NCI-H2171 treated with DMSO at 0.1 percent for 48 hours (cell line): ENCODE measurements at regions not wholly inside any gene's neighbourhood (a gene's known extent, or its start where the extent isn't known, plus 50 kb on each side); places are given as distances from the start of the nearest gene placed in this dataset.
A peak's percentile ranks its signal among the peaks of the same experiment; 100 is the strongest.

Experiments used
- DNase-seq: peaks from one replicate; lab custom pipeline; 2025; lab: John Stamatoyannopoulos, UW

- DNase-seq: no peak
Observed at GRCh38 chr4:59086410-59086809, 1976.2 kb upstream of the IGFBP7 start.

GRCh38 chr4:59091146-59092142, 1981.3 kb upstream of the IGFBP7 start:
- DNase-seq: no peak

GRCh38 chr4:59094505-59094904, 1984.3 kb upstream of the IGFBP7 start:
- DNase-seq: peak; percentile 42

- DNase-seq: no peak
Observed at GRCh38 chr4:59102311-59102710, 1992.1 kb upstream of the IGFBP7 start.

- DNase-seq: no peak
Observed at GRCh38 chr4:59120287-59120814, 2010.2 kb upstream of the IGFBP7 start.

GRCh38 chr4:59122626-59123025, 2012.4 kb upstream of the IGFBP7 start:
- peak; percentile 28 for DNase-seq

GRCh38 chr4:59126159-59126558, 2016.0 kb upstream of the IGFBP7 start:
- DNase-seq: no peak

GRCh38 chr4:59127006-59127405, 2016.8 kb upstream of the IGFBP7 start:
- no peak for DNase-seq

GRCh38 chr4:59127743-59128142, 2017.6 kb upstream of the IGFBP7 start:
- DNase-seq: peak; percentile 2

GRCh38 chr4:59135248-59135985, 2025.2 kb upstream of the IGFBP7 start:
- DNase-seq: no peak

- no peak for DNase-seq
Observed at GRCh38 chr4:59161249-59161648, 2038.9 kb upstream of the ADGRL3 start.

GRCh38 chr4:59175617-59176016, 2024.5 kb upstream of the ADGRL3 start:
- DNase-seq: no peak

- DNase-seq: no peak
Observed at GRCh38 chr4:59179372-59179771, 2020.8 kb upstream of the ADGRL3 start.

GRCh38 chr4:59180161-59180560, 2020.0 kb upstream of the ADGRL3 start:
- no peak for DNase-seq

- no peak for DNase-seq
Observed at GRCh38 chr4:59180969-59181368, 2019.2 kb upstream of the ADGRL3 start.

- no peak for DNase-seq
Observed at GRCh38 chr4:59195839-59196238, 2004.3 kb upstream of the ADGRL3 start.

GRCh38 chr4:59200992-59201391, 1999.1 kb upstream of the ADGRL3 start:
- DNase-seq: peak; percentile 1

GRCh38 chr4:59217910-59218631, 1982.1 kb upstream of the ADGRL3 start:
- no peak for DNase-seq

GRCh38 chr4:59222221-59222620, 1977.9 kb upstream of the ADGRL3 start:
- DNase-seq: no peak

GRCh38 chr4:59223292-59223941, 1976.7 kb upstream of the ADGRL3 start:
- no peak for DNase-seq

GRCh38 chr4:59238212-59238611, 1961.9 kb upstream of the ADGRL3 start:
- DNase-seq: no peak

- no peak for DNase-seq
Observed at GRCh38 chr4:59240011-59240410, 1960.1 kb upstream of the ADGRL3 start.
